ENCODE measurements at regions not wholly inside any gene's neighbourhood (a gene's known extent, or its start where the extent isn't known, plus 50 kb on each side); places are given as distances from the start of the nearest gene placed in this dataset.

GRCh38 chr18:78092901-78093300, 843.3 kb downstream of the GALR1 start:
- TF ChIP-seq CTCF (IDR thresholded peaks at IDR 0.05; ENCODE audit: borderline replicate concordance, insufficient read depth, low read depth, low read length), result no peak
- no peak overlapping the region for H3K4me3 ChIP-seq (ENCODE audit: low read depth, low read length)

DNA sequence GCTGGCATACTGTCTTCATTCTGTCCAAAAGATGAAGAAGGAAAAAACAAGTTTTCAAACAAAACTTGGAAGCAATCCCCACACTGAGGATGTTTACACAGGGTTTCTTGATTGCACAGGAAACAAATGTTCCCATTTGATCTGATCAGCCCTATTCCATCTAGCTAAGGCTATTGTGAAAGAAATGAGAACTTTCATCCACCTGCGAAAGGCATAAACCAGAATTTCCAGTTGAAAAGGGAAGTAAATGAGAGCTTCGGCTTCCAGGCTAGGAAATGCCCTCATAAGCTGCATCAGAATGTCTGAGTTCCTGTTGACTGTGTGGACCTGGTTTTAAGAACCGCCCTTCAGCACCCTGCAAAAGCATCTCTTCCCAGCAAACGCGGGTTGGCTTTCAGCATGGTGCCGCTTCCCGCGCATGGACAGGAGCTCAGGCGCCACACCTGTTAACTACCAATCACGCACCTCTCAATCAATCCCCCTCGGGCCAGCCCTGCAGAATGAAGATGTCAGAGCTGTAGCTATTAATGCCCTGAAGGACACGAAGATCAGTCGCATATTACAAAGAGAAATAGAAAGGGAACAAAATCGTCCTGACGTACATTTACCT, 850.4 kb downstream of the GALR1 start:
- no peak for TF ChIP-seq CTCF (IDR thresholded peaks at IDR 0.05; ENCODE audit: borderline replicate concordance, insufficient read depth, low read depth, low read length)
- H3K4me3 ChIP-seq (ENCODE audit: low read depth, low read length), result no peak overlapping the region

- no peak overlapping the region for H3K4me3 ChIP-seq (ENCODE audit: low read depth, low read length)
- TF ChIP-seq CTCF (IDR thresholded peaks at IDR 0.05; ENCODE audit: borderline replicate concordance, insufficient read depth, low read depth, low read length), result no peak
These were observed 851.4 kb downstream of the GALR1 start for GRCh38 chr18:78101091-78101490.

DNA sequence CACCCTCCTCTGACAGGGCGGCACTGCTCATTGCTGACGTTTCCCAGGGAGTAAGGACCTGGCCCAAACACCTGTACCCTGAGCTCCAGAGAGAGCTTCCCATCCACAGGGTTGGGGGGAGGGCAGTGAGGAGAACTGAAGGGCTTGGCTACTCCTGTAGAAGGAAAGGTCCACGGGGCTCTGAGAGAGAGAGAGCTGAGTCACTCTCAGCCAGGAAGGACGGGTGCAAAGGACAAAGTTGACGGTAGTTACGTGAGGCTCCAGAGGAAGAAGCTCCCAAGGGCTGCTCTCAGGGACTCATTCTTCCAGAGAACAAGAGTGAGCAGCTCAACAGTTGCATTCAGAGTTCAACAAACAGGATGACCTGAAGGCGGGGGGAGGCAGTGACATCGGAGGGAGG, 852.5 kb downstream of the GALR1 start:
- TF ChIP-seq CTCF (IDR thresholded peaks at IDR 0.05; ENCODE audit: borderline replicate concordance, insufficient read depth, low read depth, low read length), result no peak
- no peak overlapping the region for H3K4me3 ChIP-seq (ENCODE audit: low read depth, low read length)

DNA sequence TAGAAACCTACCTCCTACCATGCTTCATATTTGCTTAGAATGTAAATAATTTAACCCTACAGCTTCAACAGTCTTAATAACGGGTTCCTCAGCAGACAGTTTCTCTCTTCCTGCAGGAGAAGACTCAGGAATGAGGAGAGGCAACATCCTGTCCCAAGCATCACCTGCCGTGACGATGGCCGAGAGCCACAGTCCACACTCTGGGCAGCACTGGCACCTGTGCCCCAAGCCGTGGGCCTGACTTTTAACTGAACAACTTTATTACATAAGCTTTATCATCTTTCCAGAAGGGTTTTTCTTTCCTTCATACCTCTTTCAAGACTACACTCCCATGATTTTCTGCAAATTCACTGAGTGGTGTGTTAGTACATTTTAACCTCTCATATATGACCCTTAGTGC, 856.0 kb downstream of the GALR1 start:
- no peak for TF ChIP-seq CTCF (IDR thresholded peaks at IDR 0.05; ENCODE audit: borderline replicate concordance, insufficient read depth, low read depth, low read length)
- H3K4me3 ChIP-seq (ENCODE audit: low read depth, low read length), result no peak overlapping the region

- TF ChIP-seq CTCF (IDR thresholded peaks at IDR 0.05; ENCODE audit: borderline replicate concordance, insufficient read depth, low read depth, low read length), result no peak
- H3K4me3 ChIP-seq (ENCODE audit: low read depth, low read length), result no peak overlapping the region
These were observed 857.3 kb downstream of the GALR1 start for GRCh38 chr18:78106946-78107345.

DNA sequence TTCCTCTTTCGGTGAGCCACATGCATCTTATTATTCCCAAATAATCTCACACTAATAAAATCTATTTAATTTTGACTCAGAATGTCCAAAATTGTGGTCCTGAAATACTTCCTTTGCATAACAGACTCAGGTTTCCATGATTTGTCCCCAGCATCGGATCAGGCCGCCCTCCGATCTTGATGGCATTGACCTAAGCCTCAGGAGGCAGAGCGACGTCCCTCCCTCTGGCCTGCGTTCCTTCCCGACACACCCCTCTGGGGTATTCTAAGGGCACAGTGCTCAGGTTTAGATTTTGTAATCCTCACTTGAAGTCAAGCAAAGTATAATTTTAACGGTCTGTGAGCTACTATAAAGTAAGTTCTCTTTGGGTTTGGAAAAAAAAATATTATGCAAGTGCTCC, 857.7 kb downstream of the GALR1 start:
- no peak overlapping the region for H3K4me3 ChIP-seq (ENCODE audit: low read depth, low read length)
- no peak for TF ChIP-seq CTCF (IDR thresholded peaks at IDR 0.05; ENCODE audit: borderline replicate concordance, insufficient read depth, low read depth, low read length)
